ENCODE measurements at regions not wholly inside any gene's neighbourhood (a gene's known extent, or its start where the extent isn't known, plus 50 kb on each side); places are given as distances from the start of the nearest gene placed in this dataset.

GRCh38 chr6:14957355-14958059 lies 288.4 kb upstream of the JARID2 start:
- TF ChIP-seq JUND (IDR thresholded peaks at IDR 0.05) (no peak), EGR1 (IDR thresholded peaks at IDR 0.05; ENCODE audit: low read depth) (no peak), ZNF274 (IDR thresholded peaks at IDR 0.05; ENCODE audit: low read depth, low read length) (no peak), ELF1 (IDR thresholded peaks at IDR 0.05; ENCODE audit: borderline replicate concordance, low read depth) (no peak), POLR2A (IDR thresholded peaks at IDR 0.05; ENCODE audit: borderline replicate concordance, extremely low read depth, insufficient read depth, insufficient read length) (no peak), RAD21 (IDR thresholded peaks at IDR 0.05; ENCODE audit: low read depth) (no peak), EZH2 (IDR thresholded peaks at IDR 0.05) (no peak), REST (IDR thresholded peaks at IDR 0.05; ENCODE audit: low read depth) (no peak), CBX3 (IDR thresholded peaks at IDR 0.05; ENCODE audit: low read depth) (no peak), YY1 (IDR thresholded peaks at IDR 0.05; ENCODE audit: extremely low read depth, insufficient replicate concordance, low read depth, low read length) (no peak), CEBPB (IDR thresholded peaks at IDR 0.05; ENCODE audit: low read depth) (no peak), SP1 (IDR thresholded peaks at IDR 0.05; ENCODE audit: low read depth) (no peak), SRF (IDR thresholded peaks at IDR 0.05; ENCODE audit: low read depth) (no peak), SIN3A (IDR thresholded peaks at IDR 0.05; ENCODE audit: low read depth) (no peak), FOSL1 (IDR thresholded peaks at IDR 0.05; ENCODE audit: low read depth) (no peak), EZH2phosphoT487 (IDR thresholded peaks at IDR 0.05; ENCODE audit: borderline replicate concordance) (no peak), POLR2AphosphoS5 (IDR thresholded peaks at IDR 0.05; ENCODE audit: low read depth, low read length) (no peak), TCF7L2 (IDR thresholded peaks at IDR 0.05; ENCODE audit: borderline replicate concordance, extremely low read depth, insufficient read depth, insufficient read length) (no peak), ZBTB33 (IDR thresholded peaks at IDR 0.05; ENCODE audit: extremely low read depth, insufficient replicate concordance, low read length) (no peak), MAX (IDR thresholded peaks at IDR 0.05) (no peak)
- Histone ChIP-seq H3K4me1 (ENCODE audit: control insufficient read depth in 1 of 2, insufficient read depth in 2 of 2, low read length in 2 of 2) (no peaks in the 10 kb centered on the region), H2AFZ (ENCODE audit: low read depth, low read length, poor library complexity, severe bottlenecking) (no peak overlapping the region), H3K27ac (ENCODE audit: low read depth, low read length) (no peak overlapping the region), H3K9me2 (ENCODE audit: insufficient read depth) (0 out of 2 replicates have a peak, but pooled peaks cover 3% of the 10 kb centered on the region), H3K9ac (ENCODE audit: low read length) (no peak overlapping the region), H3K4me3 (replicated peaks in 1 of 2; ENCODE audit: low read depth in 1 of 2, low read length in 2 of 2) (no peak overlapping the region), H3K9me3 (ENCODE audit: control insufficient read depth in 1 of 2, insufficient read depth in 1 of 2, low read depth in 1 of 2, low read length in 2 of 2) (no peaks in the 10 kb centered on the region), H3K79me2 (ENCODE audit: insufficient read depth, low read length) (no peaks in the 10 kb centered on the region), H4K20me1 (ENCODE audit: insufficient read depth) (no peaks in the 10 kb centered on the region), H3K36me3 (ENCODE audit: control insufficient read depth in 1 of 2, insufficient read depth in 2 of 2, low read length in 2 of 2) (no peaks in the 10 kb centered on the region), H3K4me2 (ENCODE audit: low read length) (no peak overlapping the region), H3K27me3 (ENCODE audit: insufficient read depth, low read length) (no peaks in the 10 kb centered on the region)
- DNase-seq (ENCODE audit: low read depth, low spot score) (no peak), ATAC-seq (no peak)
- ChIA-PET RAD21 (ENCODE audit: low non-redundant PET in 1 of 2, low total read pairs in 2 of 2, uncharacterized antibody in 2 of 2, unreplicated experiment in 2 of 2) (no interaction called here), POLR2A (no interaction called here), CTCF (no interaction called here)
- BruUV-seq (replicated peaks) = no TSS peak
- intact Hi-C loops (cut with micrococcal nuclease) = no loop called here

All from HCT116 (cell line).